Bronchial epithelial cell (primary cell): ENCODE measurements at regions not wholly inside any gene's neighbourhood (a gene's known extent, or its start where the extent isn't known, plus 50 kb on each side); places are given as distances from the start of the nearest gene placed in this dataset.

Experiments
- DNase-seq: peaks from one replicate; pipeline ENCODE4 v3.0.0-alpha.2; 2010; ENCODE audit warnings: low read depth
- FAIRE-seq: peaks from 2 replicates; lab custom pipeline; 2011; peaks lifted over from hg19 to GRCh38; lab: Jason Lieb, UNC
- H3K27me3 ChIP-seq: 2 replicates; pipeline ENCODE4 v1.5.1; 2011; ENCODE audit warnings: low read length; ENCODE audit not compliant: control insufficient read depth, insufficient read depth
- H3K36me3 ChIP-seq: 2 replicates; pipeline ENCODE4 v1.5.1; 2011; ENCODE audit warnings: low read length; ENCODE audit not compliant: control insufficient read depth, insufficient read depth
- H3K4me3 ChIP-seq: 2 replicates; pipeline ENCODE4 v1.5.1; 2011; ENCODE audit warnings: mild to moderate bottlenecking, low read depth, low read length, control low read depth
- CTCF ChIP-seq: IDR thresholded peaks from 2 replicates; pipeline ENCODE4 v1.5.1; 2011; ENCODE audit warnings: mild to moderate bottlenecking, moderate library complexity, low read length, control low read depth, inconsistent platforms; ENCODE audit not compliant: insufficient read depth, severe bottlenecking

GRCh38 chr6:112986321-112986720 lies 639.2 kb downstream of the RFPL4B start:
- FAIRE-seq (no peak), DNase-seq (no peak)
- H3K27me3 ChIP-seq: no peaks in the 10 kb centered on the region
- H3K4me3 ChIP-seq: no peak overlapping the region
- no peak for TF ChIP-seq CTCF
- no peaks in the 10 kb centered on the region for H3K36me3 ChIP-seq

GRCh38 chr6:112988748-112989147 lies 641.6 kb downstream of the RFPL4B start:
- H3K36me3 ChIP-seq: no peaks in the 10 kb centered on the region
- no peak for TF ChIP-seq CTCF
- DNase-seq (no peak), FAIRE-seq (no peak)
- H3K4me3 ChIP-seq: no peak overlapping the region
- H3K27me3 ChIP-seq: no peaks in the 10 kb centered on the region

- H3K27me3 ChIP-seq: no peaks in the 10 kb centered on the region
- no peak for DNase-seq
- no peak for TF ChIP-seq CTCF
- H3K4me3 ChIP-seq: no peak overlapping the region
- H3K36me3 ChIP-seq: no peaks in the 10 kb centered on the region
- FAIRE-seq: no peak
Measured at GRCh38 chr6:112990971-112991370, 643.8 kb downstream of the RFPL4B start.

- no peak overlapping the region for H3K4me3 ChIP-seq
- TF ChIP-seq CTCF: no peak
- H3K36me3 ChIP-seq: no peaks in the 10 kb centered on the region
- DNase-seq: no peak
- H3K27me3 ChIP-seq: no peaks in the 10 kb centered on the region
- FAIRE-seq: no peak
Measured at GRCh38 chr6:112991912-112992311, 644.8 kb downstream of the RFPL4B start.

- no peak overlapping the region for H3K4me3 ChIP-seq
- DNase-seq (no peak), FAIRE-seq (no peak)
- TF ChIP-seq CTCF: no peak
- no peaks in the 10 kb centered on the region for H3K27me3 ChIP-seq
- no peaks in the 10 kb centered on the region for H3K36me3 ChIP-seq
Measured at GRCh38 chr6:112997421-112998085, 650.4 kb downstream of the RFPL4B start.

GRCh38 chr6:113004054-113004453 lies 656.9 kb downstream of the RFPL4B start:
- H3K27me3 ChIP-seq: no peaks in the 10 kb centered on the region
- no peak overlapping the region for H3K4me3 ChIP-seq
- no peak for TF ChIP-seq CTCF
- H3K36me3 ChIP-seq: no peaks in the 10 kb centered on the region
- no peak for FAIRE-seq
- no peak for DNase-seq
